ENCODE measurements at regions not wholly inside any gene's neighbourhood (a gene's known extent, or its start where the extent isn't known, plus 50 kb on each side); places are given as distances from the start of the nearest gene placed in this dataset.

DNA sequence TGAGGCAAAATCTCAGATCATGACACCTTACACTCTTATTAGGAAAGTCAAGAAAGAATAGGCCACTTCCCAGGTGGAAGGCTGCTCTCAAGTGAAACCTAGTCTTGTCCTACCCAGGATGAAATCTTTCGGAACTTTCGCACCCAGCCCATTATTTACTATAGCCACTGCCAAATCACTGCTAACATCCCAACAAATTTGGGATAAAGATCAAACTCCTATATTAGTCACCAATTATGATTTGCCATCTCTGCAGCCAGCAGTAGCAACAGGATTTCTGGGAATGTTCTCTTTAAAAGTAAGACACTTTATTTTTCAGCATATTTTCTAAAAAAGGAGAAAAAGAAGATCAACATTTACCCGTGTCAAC lies 224.6 kb downstream of the GAS1 start:
- DNase-seq = no peak

DNA sequence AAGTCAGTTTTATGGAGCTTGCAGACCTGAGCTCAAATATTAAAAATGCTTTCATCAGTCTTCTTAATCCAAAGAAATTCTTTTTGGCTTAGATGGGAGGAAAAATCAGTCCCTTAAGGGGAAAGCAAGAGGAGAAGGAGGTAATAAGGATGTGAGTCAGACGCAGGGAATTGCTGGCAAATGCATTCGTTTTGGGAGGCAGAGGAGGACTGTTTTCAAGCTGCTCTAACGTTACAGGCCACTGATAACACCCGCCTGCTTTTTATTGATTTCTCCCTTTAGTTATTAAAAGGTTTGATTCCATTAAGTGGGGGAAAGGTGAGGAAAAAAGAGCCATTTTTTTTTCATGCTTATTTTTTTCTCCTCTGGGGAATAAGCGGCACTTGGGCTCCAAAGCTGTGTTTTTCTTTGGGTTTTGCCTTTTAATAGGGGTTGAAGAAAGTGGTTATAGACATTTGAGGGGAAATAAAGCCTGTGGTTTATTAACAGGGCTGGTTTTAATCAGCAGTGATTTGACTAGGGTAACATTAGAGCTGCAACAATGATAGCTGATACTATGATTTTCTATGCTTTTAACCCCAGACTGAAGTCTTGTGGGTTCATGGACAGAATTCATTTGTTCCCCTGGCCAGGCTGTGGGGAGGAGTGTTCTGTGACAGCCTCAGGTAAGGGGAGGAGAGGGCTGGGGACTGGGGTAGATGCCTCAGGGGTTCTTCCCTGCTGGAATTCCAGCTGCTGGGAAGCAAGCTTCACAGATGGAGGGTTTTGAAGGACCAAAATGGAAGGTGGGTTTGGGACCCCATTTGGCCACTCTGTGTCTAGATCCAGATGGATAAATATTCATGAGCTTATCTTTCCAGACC lies 225.2 kb downstream of the GAS1 start:
- no peak for DNase-seq

DNA sequence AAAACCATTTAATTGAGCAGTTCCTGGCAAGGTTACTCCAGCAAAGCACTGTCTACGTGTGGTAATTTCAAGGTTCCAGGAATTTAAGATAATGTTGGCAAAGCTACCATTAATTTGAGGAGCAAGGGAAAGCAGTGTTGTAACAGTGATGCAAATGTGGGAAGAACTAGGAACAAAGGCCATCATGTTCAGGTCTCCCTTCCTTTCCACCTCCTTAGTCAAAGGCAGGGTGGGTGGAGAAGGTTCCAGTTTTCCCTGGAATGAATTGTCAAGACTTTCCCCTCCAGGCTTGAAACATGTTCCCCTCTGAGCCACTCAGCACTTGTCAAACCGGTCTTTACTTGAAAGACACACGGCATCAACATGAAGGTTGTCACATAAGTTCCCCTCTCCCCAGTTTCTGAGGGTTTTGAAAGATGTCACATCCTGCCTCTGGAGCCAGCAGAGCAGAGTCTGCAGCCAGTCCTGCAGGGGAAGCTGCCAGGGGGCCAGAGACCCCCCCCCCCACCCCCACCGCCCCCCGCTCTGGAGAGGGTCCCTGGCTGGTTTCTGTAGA lies 226.0 kb downstream of the GAS1 start:
- DNase-seq = no peak

DNA sequence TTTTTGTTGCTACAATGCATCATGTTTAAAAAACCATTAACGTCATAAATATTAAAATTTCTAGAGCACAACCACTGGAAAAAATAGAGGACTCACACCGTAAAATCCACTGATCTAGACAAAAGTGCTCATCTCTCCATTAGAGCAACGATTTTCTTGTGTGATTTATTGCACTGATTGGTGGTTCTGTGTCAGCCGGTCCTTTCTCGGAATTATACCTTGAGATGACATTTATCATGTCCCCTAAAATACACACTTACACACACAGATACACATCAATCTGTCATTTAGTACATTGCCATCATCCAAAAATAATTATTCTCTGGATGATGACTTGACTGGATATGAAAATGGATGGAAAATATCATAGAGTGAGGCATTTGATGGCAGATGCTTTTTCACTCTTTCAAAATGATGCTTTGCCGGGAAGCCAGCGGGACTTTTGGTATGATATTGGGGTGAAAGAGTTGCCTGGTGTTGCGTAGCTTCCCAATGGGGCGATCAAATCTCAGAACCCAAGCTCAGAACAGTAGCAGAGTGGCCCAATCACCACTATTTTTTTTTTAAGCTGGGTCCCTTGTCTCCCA lies 226.6 kb downstream of the GAS1 start:
- no peak for DNase-seq

DNA sequence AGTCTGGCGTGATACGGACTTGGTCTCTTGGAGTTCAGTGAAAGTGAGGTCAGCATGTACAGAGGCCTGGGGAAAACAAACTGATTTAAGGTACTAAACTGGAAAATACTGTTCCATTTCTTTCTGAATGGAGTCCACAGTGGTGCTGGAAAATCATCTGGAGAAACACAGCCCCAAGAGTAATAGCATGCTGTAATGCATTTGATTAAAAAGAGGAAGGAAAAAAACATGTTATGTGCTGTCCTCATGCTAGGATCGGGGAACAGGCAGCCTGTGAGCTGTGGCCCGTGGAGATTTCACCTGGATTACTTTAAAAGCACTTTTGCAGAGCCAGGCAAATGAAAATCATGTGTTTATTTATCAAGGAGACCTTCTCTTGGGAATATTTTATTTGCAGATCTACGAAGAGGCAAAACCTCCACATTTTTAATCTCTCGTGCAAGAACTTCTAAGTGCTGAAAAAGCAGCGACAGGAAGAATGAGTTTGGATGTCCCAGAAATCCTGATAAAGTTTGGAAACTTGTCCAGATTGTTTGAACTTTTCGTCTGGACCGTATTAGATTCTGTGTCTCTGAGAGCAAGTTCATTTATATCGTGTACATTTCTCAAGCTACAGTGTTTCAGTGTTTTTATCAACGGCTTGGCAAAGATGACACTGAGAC lies 228.8 kb downstream of the GAS1 start:
- no peak for DNase-seq

DNA sequence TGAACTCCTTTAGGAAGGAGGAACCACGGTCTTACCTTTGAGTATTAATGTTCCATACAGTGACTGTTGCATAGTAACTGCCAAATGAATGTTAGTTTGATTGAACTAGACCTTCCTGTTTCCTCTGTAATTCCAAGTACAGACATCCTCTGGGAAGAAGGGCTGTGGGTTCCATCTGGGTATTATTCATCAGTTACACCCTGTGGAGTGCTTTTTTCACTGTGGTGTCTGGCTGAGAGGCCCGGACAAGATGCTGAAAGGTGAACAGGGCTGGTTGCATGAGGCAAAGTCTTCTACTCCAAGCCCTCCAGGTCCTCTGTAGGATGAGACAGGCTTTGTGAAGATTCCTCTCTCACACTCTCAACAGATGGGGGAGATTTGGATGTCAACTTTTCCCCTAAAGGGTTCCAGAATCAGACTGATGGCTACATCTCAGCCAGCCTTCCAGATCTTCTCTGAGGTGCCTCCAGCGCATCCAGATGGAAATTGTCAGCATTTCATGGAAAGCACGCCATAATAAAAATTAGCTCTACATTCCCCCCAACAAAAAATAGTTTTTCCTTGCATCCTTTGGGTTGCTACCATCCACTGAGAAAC lies 230.9 kb downstream of the GAS1 start:
- no peak for DNase-seq

DNA sequence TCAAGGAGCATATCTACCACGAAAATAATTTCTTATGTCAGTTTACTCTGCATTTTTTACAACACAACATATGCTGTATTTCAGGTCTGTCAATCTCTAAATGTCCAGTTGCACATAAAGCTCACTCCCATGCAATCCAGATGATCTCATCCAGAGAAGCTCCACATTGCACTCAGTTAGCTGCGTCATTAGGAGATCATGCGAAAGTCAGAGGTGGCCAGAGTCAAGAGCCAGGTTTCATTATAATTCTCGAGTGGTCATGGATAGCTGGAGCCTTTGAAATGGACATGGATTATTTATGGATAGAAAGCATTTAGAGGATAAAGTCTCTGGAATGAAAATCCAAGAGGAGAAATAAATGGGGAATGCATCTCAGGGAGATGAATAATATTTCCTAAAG lies 232.3 kb downstream of the GAS1 start:
- DNase-seq = no peak

DNA sequence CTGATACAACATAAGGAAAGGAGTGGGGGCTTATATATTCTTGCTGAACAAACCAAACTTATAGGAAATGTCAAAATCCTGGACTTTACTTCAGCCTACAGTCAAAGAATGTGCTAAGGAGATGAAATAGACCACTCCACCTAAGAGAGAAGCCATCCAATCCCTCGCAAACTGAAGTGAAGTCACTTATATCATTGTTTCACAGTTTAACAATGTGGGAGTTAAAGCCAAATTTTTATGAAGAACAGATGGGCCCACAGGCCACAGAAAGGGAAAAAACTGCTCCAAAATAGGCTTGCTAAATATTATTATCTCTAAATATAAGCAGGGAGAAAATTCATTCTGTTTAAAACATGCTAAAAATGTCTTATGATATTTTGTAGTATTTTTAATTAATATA lies 233.3 kb downstream of the GAS1 start:
- no peak for DNase-seq

DNA sequence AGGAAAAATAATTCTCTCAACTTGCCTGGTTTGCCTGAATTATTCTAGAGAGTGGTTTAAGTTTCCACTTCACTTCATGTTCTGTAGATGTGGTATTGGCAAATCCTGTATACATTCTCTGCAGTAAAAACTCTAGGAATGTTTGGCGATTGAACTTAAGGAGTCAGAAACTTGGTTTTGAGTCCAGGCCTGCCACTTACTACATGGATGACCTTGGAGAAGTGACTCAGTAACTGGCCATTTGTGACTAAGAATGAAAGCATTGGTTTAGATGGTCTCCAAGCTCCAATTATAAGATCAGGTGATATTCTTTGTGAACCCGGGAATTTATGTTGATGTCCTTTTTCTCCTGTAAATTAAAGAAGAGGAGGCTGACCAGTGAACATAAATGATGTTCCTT lies 233.8 kb downstream of the GAS1 start:
- no peak for DNase-seq

DNA sequence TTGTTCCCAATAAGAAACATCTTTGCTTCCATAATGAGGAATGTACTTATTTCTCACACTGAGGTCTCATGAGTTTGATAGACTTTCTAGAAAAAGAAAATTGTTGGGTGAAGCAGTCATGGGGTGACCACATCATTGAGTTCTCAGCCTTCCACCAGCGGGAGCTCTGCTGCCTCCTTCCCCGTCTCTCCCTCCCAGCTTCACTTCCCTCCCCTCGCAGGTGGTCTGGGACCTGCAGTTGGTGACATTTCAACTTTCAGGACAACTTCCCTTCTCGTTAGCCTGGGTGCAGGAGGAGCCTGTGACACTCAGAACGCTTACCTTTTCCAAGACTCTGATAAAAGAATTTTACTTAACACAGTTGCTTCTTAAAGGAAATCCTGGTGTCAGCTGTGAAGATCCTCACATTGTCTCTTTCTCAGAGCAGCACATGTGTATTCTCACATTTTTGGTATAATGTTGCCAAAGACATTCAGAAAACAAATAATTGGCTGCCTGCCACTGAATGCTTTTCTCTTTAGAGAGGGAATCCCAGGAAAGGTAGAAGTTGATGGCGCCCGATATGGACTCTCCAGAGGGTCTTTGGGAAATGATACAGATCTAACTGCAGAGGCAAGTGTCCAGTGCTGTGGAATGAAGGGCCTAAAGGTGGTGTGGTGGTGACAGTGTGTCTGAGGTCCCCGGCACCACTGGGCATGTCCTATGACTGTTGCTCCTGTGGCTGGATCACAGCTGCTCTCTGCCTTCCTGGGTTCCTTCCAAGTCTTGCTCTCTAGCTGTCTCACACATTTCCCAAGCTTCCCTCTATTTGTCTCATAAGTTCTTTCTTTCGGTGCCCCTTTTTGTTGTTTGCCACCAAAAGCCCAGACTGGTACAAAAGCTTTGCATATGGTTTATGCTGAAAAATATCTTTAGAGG lies 238.1 kb downstream of the GAS1 start:
- DNase-seq = no peak

DNA sequence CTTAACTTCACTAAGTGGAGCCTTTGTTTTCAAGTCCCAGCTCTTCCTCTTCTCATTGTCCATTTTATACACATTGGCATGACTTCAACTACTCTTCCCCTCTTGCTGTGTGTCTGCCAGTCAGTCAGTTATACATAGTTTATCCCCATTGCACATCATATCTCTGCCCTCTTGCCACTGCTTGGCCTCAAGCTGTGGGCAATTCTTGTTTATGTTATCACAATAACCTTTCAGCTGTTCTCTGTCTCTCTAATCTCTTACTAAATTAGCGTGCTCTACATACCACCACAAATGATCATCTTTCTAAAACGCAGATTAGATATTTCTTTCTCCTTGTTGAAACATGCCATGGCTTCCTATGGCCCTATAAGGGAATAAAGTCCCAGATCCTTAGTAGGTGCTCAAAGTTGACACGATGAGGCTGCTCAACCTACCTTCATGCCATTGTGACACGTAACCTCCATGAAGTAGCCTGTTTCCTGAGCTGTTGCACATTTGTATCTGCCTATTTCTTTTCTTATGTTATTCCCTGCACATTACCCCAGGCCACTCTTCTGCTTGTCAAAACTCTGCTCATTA lies 239.3 kb downstream of the GAS1 start:
- no peak for DNase-seq

DNA sequence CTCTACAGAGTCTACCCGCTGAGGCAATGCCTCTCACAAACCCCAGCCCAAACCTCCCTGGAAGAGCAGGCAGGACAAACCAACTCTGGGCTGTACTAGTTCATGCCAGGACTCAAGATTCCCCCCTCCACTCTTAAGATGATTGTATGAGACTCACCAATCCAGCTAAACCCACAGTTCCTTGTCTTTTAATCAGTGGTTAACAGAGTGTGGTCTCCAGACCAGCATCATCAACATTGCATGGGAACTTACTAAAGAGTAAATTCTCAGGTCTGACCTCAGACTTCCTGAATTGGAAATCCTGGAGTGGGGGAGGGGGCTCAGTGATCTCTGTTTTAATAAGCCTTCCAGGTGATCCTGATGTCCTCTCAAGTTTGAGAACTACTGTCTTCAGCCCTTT lies 240.9 kb downstream of the GAS1 start:
- DNase-seq = no peak

DNA sequence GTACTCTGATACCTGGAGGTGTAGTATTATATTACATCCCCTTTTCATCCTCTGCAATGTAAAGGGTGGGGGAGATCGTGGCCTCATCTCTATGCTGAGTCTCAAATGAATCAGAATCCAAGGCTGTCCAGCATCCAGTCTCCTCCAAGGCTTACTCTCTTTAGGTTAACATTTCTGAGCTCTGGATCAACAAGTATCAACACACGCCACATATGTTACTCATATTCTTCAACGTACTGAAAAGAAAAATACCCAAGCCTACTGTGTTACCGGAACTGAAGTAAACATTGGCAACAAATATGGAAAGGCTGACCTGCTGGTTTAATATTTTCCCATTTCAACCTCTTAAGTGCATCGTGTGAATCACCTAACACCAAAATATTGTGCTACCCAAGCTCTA lies 241.8 kb downstream of the GAS1 start:
- DNase-seq = no peak

DNA sequence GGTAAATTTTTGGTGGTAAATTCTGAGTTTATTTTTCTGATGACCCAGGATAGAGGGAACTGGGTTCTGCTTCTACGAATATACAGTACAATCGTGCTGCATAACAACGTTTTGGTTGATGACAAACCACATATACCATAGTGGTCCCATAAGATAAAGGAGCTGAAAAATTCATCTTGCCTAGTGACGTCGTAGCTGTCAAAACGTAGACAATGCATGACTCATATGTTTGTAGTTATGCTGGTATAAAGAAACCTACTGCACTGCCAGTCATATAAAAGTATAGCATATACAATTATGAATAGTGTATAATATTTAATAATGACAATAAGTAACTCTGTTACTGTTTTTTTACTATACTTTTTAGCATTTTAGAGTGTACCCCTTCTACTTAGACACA lies 244.0 kb downstream of the GAS1 start:
- DNase-seq = no peak

DNA sequence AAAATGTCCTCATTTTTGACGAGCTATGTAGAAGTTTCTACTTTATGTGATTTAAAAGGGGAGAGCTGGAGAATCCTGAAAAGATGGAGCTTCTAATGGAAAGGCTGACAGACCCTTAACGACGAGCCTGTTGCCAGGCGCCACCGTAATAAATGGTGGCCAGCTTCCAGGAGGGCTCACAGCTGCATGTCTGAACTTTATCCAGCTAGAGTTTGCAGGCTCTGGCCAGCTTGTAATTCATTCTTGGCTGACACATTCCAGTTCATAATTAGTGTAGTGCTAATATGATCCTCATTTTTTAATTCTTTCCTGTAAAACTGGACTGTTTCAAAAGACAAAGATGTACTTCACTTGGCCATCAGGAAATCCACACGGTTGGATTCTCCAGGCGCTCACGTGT lies 246.7 kb downstream of the GAS1 start:
- no peak for DNase-seq

DNA sequence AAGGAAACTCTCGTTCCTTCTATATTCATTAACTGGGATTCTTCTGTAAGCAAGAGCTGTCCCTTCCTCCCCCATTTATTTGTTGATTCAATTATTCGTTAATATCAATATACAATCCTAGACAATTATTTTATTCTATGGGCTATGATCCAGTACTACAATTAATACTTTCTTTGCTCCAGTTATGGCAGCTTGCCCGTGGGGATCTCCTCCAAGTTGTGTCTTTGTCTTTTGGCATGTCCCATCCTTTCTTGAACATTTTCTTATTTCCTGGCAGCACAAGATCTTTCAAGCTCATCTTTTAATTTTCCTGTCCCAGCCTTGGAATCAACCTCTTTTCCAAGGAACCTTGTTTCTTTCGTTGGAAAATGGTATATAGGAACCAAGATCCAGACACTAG lies 249.3 kb downstream of the GAS1 start:
- DNase-seq = no peak

DNA sequence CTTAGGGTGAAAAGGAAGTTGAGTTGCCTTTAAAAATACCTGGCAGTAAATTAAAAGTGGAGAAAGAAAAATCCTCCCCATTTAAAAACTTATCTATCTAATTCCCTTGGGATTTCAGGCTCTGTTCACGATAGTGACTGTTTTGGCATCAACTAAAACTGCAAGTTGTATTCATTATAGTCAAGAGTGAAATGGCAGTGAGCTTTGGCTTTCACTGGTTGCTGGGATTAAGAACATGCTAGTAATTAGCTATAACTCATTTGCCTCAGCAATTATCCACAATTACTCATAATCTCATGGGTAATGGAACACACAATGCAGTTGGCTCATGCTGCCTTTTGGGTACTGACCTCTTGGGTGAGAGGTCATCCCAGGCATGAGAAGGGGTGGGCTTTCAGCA lies 250.1 kb downstream of the GAS1 start:
- DNase-seq = no peak

DNA sequence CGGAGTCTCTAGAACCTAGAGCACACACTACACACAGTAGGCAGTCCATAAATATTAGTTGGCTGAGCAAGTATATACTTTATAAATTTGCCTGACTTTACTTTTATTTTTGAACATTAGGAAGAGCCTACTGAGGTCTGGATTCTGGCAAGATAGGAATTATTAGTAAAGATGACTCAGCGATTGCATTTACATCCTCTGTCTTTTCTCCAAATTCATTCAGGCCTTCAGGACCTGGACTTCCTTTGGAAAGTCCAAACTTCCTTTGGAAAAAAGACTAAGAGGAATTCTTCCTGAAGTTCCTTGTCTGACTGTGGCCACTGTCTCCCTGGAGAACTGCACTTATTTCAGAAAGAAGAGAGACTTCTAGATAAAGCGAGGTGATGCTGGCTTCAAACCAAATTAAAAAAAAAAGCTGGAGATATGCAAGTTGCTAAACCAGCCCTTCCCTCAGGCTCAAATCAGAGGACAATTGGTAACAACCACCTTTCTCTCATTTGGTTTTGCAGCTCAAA lies 251.3 kb downstream of the GAS1 start:
- DNase-seq = no peak

DNA sequence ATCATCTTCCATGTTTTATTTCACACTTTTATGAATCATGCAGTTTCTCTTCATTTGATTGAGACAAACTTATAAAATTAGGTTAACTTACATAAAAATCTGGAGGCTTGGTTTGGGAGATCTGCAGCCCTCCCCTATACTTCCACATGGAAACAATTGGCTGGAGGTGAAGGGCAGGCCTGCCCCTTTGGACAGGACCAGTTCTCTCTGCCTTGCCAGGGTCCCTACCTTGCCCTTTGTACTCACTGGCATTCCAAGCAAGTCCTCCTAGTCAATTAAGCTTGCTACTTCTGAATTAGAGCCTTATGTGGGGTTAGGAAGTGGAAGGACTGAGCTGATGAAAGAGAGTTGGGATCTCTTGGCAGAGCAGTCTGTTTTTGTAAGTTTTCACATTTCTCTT lies 257.3 kb downstream of the GAS1 start:
- DNase-seq = no peak

DNA sequence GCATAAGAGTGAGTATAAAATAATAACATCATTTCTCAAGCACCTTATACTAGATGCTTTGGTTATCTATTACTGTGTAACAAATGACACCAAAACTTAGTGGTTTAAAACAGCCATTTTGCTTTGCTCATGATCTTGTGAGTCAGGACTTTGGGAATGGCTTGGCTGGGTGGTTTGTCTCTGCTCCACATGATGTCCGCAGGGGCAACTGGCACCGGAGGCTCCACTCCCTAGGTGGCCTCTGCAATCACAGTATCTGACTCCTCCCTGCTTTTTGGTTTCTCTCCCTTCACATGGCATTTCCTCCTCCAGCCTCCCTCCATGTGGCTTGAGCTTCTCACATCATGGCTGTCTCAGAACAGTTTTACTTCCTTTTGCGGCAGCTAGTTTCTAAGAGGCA lies 259.5 kb downstream of the GAS1 start:
- no peak for DNase-seq

DNA sequence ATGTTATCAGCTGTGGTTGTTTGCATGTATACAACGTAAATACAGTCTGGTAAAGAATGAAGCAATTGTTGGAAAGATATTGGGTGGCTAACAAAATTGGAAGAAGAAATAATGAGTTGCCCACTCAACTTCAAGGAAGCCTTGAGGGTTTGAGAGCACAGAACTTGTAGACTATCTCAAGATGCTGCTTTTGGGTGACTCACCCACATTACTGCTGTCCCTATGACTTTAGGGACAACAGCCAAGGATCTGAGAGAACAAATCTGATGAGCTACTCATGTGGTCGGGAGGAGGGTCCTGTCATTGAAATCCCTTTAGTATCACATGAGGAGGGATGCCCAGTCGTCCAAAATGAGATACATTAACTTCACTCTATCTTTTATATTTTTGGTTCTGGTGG lies 261.8 kb downstream of the GAS1 start:
- DNase-seq = no peak

Measured in occipital lobe (tissue), 1 donor.